ENCODE measurements at regions not wholly inside any gene's neighbourhood (a gene's known extent, or its start where the extent isn't known, plus 50 kb on each side); places are given as distances from the start of the nearest gene placed in this dataset.

DNA sequence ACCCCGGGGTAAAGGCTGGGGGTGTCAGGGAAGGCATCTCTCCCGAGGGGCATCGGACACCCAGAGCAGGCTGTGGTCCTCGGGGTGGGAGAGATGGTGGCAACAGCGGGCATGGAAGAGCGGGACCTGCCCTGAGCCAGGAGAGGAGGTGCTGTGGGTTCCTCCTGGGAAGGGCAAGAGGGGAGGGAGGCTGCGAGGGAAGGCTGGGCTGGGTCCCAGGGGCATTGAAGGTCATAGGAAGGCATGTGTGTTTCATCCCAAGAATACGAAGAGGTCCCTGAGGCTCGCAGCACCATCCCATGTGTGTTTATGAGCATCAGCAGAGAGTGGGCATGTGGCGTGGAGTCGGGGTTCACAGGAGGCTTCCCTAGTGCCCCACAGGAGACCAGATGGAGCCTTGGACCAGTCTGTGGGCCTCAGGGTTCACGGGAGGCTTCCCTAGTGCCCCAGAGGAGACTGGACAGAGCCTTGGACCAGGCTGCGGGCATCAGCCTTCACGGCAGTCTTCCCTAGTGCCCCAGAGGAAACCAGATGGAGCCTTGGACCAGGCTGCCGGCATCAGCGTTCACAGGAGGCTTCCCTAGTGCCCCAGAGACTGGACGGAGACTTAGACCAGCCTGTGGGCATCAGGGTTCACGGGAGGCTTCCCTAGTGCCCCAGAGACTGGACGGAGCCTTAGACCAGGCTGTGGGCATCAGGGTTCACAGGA, 420.6 kb downstream of the BRD1 start:
- no peak for TF ChIP-seq CTCF (IDR thresholded peaks at IDR 0.05; ENCODE audit: control insufficient read depth, insufficient read depth, low read depth, low read length, missing control alignments)

DNA sequence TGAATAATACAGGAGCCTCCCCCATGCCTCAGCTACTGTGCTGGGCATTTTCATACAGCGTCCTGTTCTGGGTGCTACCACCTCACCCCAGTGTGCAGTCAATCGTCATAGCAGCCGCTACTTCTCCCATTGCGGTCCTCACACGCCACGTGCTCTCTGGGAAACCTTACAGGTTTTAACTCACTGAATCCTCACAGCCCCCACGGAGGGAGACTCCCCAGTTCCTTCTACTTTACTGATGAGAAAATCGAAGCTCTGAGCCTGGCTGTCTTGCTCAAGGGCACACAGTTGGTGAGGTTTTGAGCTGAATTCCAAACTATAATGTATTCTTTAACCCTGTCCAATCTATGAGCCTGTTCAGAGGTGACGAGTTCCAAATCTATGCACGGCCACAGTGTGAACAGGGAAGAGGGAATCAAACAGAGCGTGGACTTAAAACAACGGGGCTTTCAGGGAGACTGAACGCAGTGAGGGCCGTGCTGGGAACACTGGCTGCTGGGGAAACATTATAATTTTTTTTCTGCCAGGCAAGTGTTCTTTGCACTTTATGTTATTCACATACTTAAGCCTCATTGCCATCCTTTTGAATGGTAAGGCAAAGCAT, 421.5 kb downstream of the BRD1 start:
- no peak for DNase-seq (ENCODE audit: low read depth)
- no peak for TF ChIP-seq CTCF (IDR thresholded peaks at IDR 0.05; ENCODE audit: control insufficient read depth, insufficient read depth, low read depth, low read length, missing control alignments)
- H3K4me3 ChIP-seq (ENCODE audit: control insufficient read depth, low read depth, low read length): no peak overlapping the region

More for the DNA sequence above, 420.6 kb downstream of the BRD1 start:
- no peak for DNase-seq (ENCODE audit: low read depth)
- no peak overlapping the region for H3K4me3 ChIP-seq (ENCODE audit: control insufficient read depth, low read depth, low read length)

DNA sequence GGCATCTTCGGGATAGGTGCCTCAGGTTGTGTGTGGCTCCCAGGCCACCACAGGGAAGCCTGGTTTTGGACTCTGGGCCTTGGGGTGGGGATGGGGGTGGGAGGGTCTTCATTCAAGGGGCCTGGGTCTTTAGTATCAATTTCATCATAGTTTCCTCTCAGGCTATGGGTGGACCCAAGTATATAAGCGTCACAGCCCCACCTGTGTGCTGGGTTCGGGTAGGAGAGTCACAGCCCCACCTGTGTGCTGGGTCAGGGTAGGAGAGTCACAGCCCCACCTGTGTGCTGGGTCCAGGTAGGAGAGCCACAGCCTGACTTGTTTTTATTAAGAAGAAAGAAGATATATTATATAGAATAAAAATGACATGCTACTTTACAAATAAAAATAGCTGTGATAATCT, 422.1 kb downstream of the BRD1 start:
- DNase-seq (ENCODE audit: low read depth): no peak
- no peak for TF ChIP-seq CTCF (IDR thresholded peaks at IDR 0.05; ENCODE audit: control insufficient read depth, insufficient read depth, low read depth, low read length, missing control alignments)
- no peak overlapping the region for H3K4me3 ChIP-seq (ENCODE audit: control insufficient read depth, low read depth, low read length)

DNA sequence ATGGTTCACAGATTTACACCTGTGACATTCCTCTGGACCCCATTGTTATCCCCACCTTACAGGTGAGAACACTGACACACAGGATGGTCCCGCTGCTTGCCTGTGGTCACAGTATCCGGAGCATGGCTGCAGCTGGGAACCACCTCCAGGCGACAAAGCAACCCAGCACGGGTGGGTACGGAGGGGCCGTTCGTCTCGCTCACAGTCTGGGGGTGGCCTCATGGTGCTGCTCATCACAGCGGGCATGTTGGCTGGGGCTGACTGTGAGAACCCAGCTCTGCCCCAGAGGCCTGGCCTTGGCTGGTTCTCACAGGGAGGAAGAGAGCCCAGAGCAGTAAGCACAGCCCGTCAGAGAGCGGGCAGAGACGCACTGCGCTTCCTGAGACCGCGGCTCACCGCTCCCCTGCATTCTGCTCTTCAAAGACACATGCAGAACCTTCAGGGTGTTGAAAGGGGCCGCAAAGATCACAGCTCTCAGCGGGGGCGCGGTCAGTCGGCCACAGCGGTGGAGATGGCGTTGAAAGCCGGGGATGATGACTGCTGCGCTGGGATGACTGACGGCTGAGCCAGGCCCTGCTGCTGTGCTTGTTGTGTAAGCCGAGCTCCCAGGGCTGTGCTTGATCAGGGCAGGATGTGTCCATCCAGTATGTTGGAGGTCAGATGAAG, 423.0 kb downstream of the BRD1 start:
- TF ChIP-seq CTCF (IDR thresholded peaks at IDR 0.05; ENCODE audit: control insufficient read depth, insufficient read depth, low read depth, low read length, missing control alignments): no peak
- H3K4me3 ChIP-seq (ENCODE audit: control insufficient read depth, low read depth, low read length): no peak overlapping the region
- DNase-seq (ENCODE audit: low read depth): no peak

GRCh38 chr22:49404020-49404419, 423.7 kb downstream of the BRD1 start:
- DNase-seq (ENCODE audit: low read depth): no peak
- H3K4me3 ChIP-seq (ENCODE audit: control insufficient read depth, low read depth, low read length): no peak overlapping the region
- TF ChIP-seq CTCF (IDR thresholded peaks at IDR 0.05; ENCODE audit: control insufficient read depth, insufficient read depth, low read depth, low read length, missing control alignments): no peak

- TF ChIP-seq CTCF (IDR thresholded peaks at IDR 0.05; ENCODE audit: control insufficient read depth, insufficient read depth, low read depth, low read length, missing control alignments): no peak
- no peak overlapping the region for H3K4me3 ChIP-seq (ENCODE audit: control insufficient read depth, low read depth, low read length)
- DNase-seq (ENCODE audit: low read depth): no peak
These were observed 424.6 kb downstream of the BRD1 start for GRCh38 chr22:49403102-49403501.

Data from AG09309 (cell line).